HAP-1 (cell line): ENCODE measurements at regions not wholly inside any gene's neighbourhood (a gene's known extent, or its start where the extent isn't known, plus 50 kb on each side); places are given as distances from the start of the nearest gene placed in this dataset.

Experiments
- DNase-seq, 2 experiments: peaks; one replicate each; pipeline ENCODE4 v3.0.0-alpha.2; 2016 to 2020; ENCODE audit warnings: low spot score in 2 of 2
- H3K27me3 ChIP-seq: fragments of 250-450 bp; sonication (Bioruptor Pico); 2 replicates; pipeline ENCODE4 v1.5.1; 2020; ENCODE audit warnings: low read depth, mild to moderate bottlenecking, moderate library complexity
- H3K36me3 ChIP-seq: fragments of 250-450 bp; sonication (Bioruptor Pico); replicated peaks from 2 replicates; pipeline ENCODE4 v1.5.1; 2020; ENCODE audit warnings: mild to moderate bottlenecking
- H3K4me1 ChIP-seq: fragments of 250-450 bp; sonication (Bioruptor Pico); 2 replicates; pipeline ENCODE4 v1.5.1; 2020; ENCODE audit warnings: mild to moderate bottlenecking
- H3K4me3 ChIP-seq: fragments of 250-450 bp; sonication (Bioruptor Pico); 2 replicates; pipeline ENCODE4 v1.5.1; 2020; ENCODE audit warnings: mild to moderate bottlenecking, moderate library complexity
- H3K9me3 ChIP-seq: fragments of 250-450 bp; sonication (Bioruptor Pico); 2 replicates; pipeline ENCODE4 v1.5.1; 2020; ENCODE audit warnings: mild to moderate bottlenecking, moderate library complexity
- in situ Hi-C: fragments of 300-500 bp; cut with MboI; formaldehyde crosslinking; loops from 3 replicates; pipeline ENCODE4 v1.14.3; 2020; ENCODE audit warnings: low sequenced_read_pairs, inconsistent platforms, mixed read lengths

GRCh38 chr5:6868171-6868570 is 154.9 kb downstream of the TENT4A start:
- DNase-seq, result no peak
- Histone ChIP-seq H3K4me1 (no peaks in the 10 kb centered on the region), H3K36me3 (no peaks in the 10 kb centered on the region), H3K9me3 (no peaks in the 10 kb centered on the region), H3K27me3 (no peaks in the 10 kb centered on the region), H3K4me3 (no peak overlapping the region)
- in situ Hi-C loops, result no loop called here

DNA sequence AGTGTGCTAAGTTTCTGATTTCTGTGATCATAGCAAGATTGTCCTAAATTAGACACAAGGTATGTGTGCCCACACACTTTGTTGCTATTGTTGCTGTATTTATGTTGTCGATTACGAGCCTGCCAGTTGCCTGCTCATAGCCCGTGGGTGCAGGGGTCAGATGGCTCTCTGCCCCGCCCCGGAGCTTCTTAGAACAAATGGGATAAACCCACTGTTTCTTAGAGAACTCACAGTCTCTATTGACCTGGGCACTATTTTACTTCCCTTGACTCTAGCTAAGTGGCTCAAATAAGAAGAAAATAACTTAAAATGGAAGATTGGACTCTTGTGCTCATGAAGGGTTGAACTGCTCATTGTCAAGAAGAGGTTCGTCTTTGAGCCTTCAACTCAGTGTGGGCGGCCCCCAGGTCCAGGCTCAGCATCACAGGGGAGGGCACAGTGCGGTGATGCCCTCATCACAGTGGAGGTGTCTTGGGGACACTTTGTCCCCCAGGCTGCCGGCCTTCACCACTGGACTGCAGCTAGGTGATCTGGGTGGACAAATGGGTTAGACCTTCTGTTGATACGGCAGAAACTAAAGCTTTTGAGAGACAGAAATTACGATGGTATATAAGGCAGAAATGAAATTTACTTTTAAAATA is 155.5 kb downstream of the TENT4A start:
- Histone ChIP-seq H3K27me3 (no peaks in the 10 kb centered on the region), H3K4me1 (no peaks in the 10 kb centered on the region), H3K36me3 (no peaks in the 10 kb centered on the region), H3K9me3 (no peaks in the 10 kb centered on the region), H3K4me3 (no peak overlapping the region)
- DNase-seq, result no peak
- in situ Hi-C loops, result no loop called here

DNA sequence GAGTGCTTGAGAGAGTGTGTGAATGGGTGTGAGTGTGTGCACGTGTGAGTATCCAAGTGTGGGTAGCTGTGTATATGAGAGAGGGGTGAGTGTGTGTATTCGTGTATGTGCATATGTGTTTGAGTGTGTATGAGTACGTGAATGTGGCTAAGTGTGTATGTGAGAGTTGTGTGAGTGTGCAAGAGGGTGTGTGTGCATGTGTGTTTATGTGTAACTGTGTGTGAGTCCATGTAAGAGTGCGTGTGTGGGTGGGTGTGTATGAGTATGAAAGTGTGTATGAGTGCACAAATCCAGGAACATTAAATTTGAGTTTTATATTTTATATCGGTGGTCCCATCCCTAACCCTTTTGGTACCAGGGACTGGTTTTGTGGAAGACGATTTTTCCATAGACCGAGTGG is 156.4 kb downstream of the TENT4A start:
- in situ Hi-C loops, result no loop called here
- H3K4me3 ChIP-seq, result no peak overlapping the region
- no peaks in the 10 kb centered on the region for H3K36me3 ChIP-seq
- H3K9me3 ChIP-seq, result no peaks in the 10 kb centered on the region
- H3K4me1 ChIP-seq, result no peaks in the 10 kb centered on the region
- no peaks in the 10 kb centered on the region for H3K27me3 ChIP-seq
- DNase-seq, result no peak

- in situ Hi-C loops, result no loop called here
- Histone ChIP-seq H3K36me3 (no peaks in the 10 kb centered on the region), H3K27me3 (no peaks in the 10 kb centered on the region), H3K9me3 (no peaks in the 10 kb centered on the region), H3K4me3 (no peak overlapping the region), H3K4me1 (no peaks in the 10 kb centered on the region)
- no peak for DNase-seq
These were observed 159.4 kb downstream of the TENT4A start for GRCh38 chr5:6872441-6873160.

- no peaks in the 10 kb centered on the region for H3K9me3 ChIP-seq
- DNase-seq, result no peak
- no peak overlapping the region for H3K4me3 ChIP-seq
- in situ Hi-C loops, result no loop called here
- H3K36me3 ChIP-seq, result no peaks in the 10 kb centered on the region
- H3K4me1 ChIP-seq, result no peaks in the 10 kb centered on the region
- H3K27me3 ChIP-seq, result no peaks in the 10 kb centered on the region
These were observed 160.1 kb downstream of the TENT4A start for GRCh38 chr5:6873359-6873758.

GRCh38 chr5:6875376-6875775 is 162.1 kb downstream of the TENT4A start:
- Histone ChIP-seq H3K4me3 (no peak overlapping the region), H3K27me3 (no peaks in the 10 kb centered on the region), H3K4me1 (no peaks in the 10 kb centered on the region), H3K36me3 (no peaks in the 10 kb centered on the region), H3K9me3 (no peaks in the 10 kb centered on the region)
- DNase-seq, result no peak
- in situ Hi-C loops, result no loop called here

DNA sequence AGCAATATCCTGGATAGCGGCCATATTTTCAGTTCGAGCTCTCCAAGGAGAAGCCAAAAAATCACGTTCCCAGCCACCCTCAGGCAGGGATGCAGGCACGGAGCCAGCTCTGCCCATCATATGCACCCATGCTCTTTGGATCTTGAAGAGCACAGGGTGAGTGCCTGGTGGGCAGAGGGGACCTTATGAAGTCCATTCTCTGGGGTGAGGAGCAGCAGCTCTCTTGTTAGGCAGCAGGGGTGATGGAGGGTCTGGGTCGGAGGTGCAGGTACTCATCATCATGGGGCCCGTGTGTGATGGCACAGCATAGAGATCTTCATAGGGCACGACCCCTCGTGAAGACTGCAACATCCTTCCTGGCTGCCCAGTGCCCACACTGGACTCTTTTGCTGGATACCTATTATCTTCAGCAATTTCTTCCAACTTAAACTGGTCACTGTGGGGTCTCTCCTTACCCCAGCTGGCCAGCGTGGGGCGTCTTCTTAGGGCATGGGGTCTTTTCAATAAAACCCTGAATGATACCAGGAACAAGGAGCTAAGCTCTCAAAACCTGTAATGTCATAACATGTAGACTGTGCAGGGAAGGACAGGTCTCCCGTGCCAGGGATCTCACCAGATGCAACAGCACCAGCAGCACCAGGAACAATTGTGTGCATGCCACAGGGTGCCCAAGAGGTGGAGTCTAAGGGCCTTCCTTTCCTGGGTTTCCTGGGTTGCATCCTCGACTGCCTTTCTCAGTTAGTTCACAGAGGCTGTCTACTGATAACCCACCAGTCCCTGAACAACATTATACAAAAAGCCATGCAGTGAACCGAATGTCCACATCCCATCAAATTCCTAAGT is 165.0 kb downstream of the TENT4A start:
- no peak for DNase-seq
- H3K27me3 ChIP-seq, result no peaks in the 10 kb centered on the region
- H3K36me3 ChIP-seq, result no peaks in the 10 kb centered on the region
- in situ Hi-C loops, result no loop called here
- no peaks in the 10 kb centered on the region for H3K4me1 ChIP-seq
- no peak overlapping the region for H3K4me3 ChIP-seq
- H3K9me3 ChIP-seq, result no peaks in the 10 kb centered on the region

GRCh38 chr5:6885581-6885980 is 172.3 kb downstream of the TENT4A start:
- Histone ChIP-seq H3K4me1 (no peaks in the 10 kb centered on the region), H3K9me3 (no peaks in the 10 kb centered on the region)
- in situ Hi-C loops, result no loop called here

DNA sequence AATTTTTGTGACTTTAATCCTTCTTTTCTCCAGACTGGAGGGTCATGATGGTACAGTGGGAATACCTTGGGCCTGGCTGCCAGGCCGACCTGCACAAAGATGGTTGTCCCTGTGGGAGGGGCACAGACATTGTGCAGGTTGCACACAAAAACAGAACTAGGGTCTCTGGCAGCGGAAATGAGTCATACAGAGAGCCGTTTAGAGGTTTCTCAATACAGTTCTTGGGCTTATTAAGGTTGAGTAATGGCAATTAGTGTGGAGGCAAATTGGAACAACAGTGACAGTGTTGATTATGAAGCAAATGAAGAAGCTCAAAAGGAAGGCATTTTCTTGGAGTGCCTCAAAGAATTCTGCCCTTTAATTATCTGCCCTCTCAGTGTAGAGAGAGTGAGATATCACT is 173.6 kb downstream of the TENT4A start:
- in situ Hi-C loops, result no loop called here
- Histone ChIP-seq H3K36me3 (no peaks in the 10 kb centered on the region), H3K4me1 (no peaks in the 10 kb centered on the region), H3K9me3 (no peaks in the 10 kb centered on the region), H3K27me3 (no peaks in the 10 kb centered on the region), H3K4me3 (no peak overlapping the region)
- DNase-seq, result no peak

More at GRCh38 chr5:6885581-6885980, 172.3 kb downstream of the TENT4A start:
- DNase-seq, result no peak
- no peak overlapping the region for H3K4me3 ChIP-seq
- no peaks in the 10 kb centered on the region for H3K27me3 ChIP-seq
- no peaks in the 10 kb centered on the region for H3K36me3 ChIP-seq

GRCh38 chr5:6889030-6889429 is 175.8 kb downstream of the TENT4A start:
- Histone ChIP-seq H3K9me3 (no peaks in the 10 kb centered on the region), H3K4me1 (no peaks in the 10 kb centered on the region), H3K4me3 (no peak overlapping the region), H3K36me3 (no peaks in the 10 kb centered on the region), H3K27me3 (no peaks in the 10 kb centered on the region)
- DNase-seq, result no peak
- in situ Hi-C loops, result no loop called here

- no peaks in the 10 kb centered on the region for H3K9me3 ChIP-seq
- H3K4me3 ChIP-seq, result no peak overlapping the region
- no peaks in the 10 kb centered on the region for H3K27me3 ChIP-seq
- no peaks in the 10 kb centered on the region for H3K4me1 ChIP-seq
- in situ Hi-C loops, result no loop called here
- no peak for DNase-seq
- no peaks in the 10 kb centered on the region for H3K36me3 ChIP-seq
These were observed 186.0 kb downstream of the TENT4A start for GRCh38 chr5:6899221-6899620.

GRCh38 chr5:6900247-6901227 is 187.3 kb downstream of the TENT4A start:
- Histone ChIP-seq H3K36me3 (no peaks in the 10 kb centered on the region), H3K27me3 (no peaks in the 10 kb centered on the region), H3K9me3 (no peaks in the 10 kb centered on the region), H3K4me3 (no peak overlapping the region), H3K4me1 (no peaks in the 10 kb centered on the region)
- in situ Hi-C loops, result no loop called here
- no peak for DNase-seq

DNA sequence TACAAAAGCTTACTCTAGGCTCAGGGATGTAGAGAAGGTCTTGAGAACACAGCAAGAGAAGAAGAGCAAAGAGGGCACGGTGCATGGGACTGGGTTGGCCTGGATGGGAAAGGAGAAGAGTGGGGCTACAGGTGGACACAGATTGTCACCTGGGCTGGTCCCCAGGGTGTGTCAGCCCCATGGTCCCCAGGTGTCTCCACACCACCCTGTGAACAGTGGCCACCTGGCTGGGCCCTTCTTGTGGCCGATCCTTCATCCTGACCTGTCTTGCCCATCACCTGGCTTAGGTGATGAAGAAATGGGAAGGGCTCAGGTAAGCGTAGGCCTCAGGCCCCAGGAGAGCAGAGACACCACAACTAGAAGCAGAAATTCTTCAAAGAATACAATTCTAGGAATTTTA is 188.9 kb downstream of the TENT4A start:
- Histone ChIP-seq H3K4me1 (no peaks in the 10 kb centered on the region), H3K27me3 (no peaks in the 10 kb centered on the region), H3K4me3 (no peak overlapping the region), H3K9me3 (no peaks in the 10 kb centered on the region), H3K36me3 (no peaks in the 10 kb centered on the region)
- DNase-seq, result no peak
- in situ Hi-C loops, result no loop called here
